GM18498 (cell line): ENCODE measurements at regions not wholly inside any gene's neighbourhood (a gene's known extent, or its start where the extent isn't known, plus 50 kb on each side); places are given as distances from the start of the nearest gene placed in this dataset.
A peak's percentile ranks its signal among the peaks of the same experiment; 100 is the strongest.
"Not testable (repeated sequence)": the region's sequence is repeated elsewhere in the genome, so short reads cannot be mapped to it uniquely, and the experiment has no call there.

Experiments
- ATAC-seq: cut with Tn5 transposase; IDR thresholded peaks from one replicate; pipeline ENCODE4 v1.9.1; 2021; ENCODE audit warnings: mild to moderate bottlenecking, moderate library complexity; ENCODE audit not compliant: unreplicated experiment

- ATAC-seq, result no peak
These were observed 279.2 kb downstream of the WDR11 start for GRCh38 chr10:121130382-121130781.

GRCh38 chr10:121131014-121131413, 279.9 kb downstream of the WDR11 start:
- ATAC-seq, result no peak

GRCh38 chr10:121131426-121132265, 280.5 kb downstream of the WDR11 start:
- ATAC-seq, result no peak

GRCh38 chr10:121132273-121132672, 281.1 kb downstream of the WDR11 start:
- ATAC-seq, result no peak

- ATAC-seq, result no peak
These were observed 282.7 kb downstream of the WDR11 start for GRCh38 chr10:121133901-121134300.

GRCh38 chr10:121134711-121135110, 283.5 kb downstream of the WDR11 start:
- no peak for ATAC-seq

GRCh38 chr10:121135512-121135911, 284.4 kb downstream of the WDR11 start:
- no peak for ATAC-seq

GRCh38 chr10:121137533-121137932, 286.4 kb downstream of the WDR11 start:
- ATAC-seq, result no peak

- ATAC-seq, result no peak
These were observed 287.1 kb downstream of the WDR11 start for GRCh38 chr10:121138112-121138860.

GRCh38 chr10:121138918-121139317, 287.8 kb downstream of the WDR11 start:
- no peak for ATAC-seq

- not testable (repeated sequence) for ATAC-seq
These were observed 294.7 kb downstream of the WDR11 start for GRCh38 chr10:121145802-121146395.

- ATAC-seq, result no peak
These were observed 297.8 kb downstream of the WDR11 start for GRCh38 chr10:121148921-121149320.

GRCh38 chr10:121152033-121152432, 300.9 kb downstream of the WDR11 start:
- no peak for ATAC-seq

- ATAC-seq, result no peak
These were observed 301.8 kb downstream of the WDR11 start for GRCh38 chr10:121152935-121153334.

GRCh38 chr10:121154310-121154709, 303.1 kb downstream of the WDR11 start:
- no peak for ATAC-seq

GRCh38 chr10:121154846-121155245, 303.7 kb downstream of the WDR11 start:
- ATAC-seq, result no peak

- ATAC-seq, result no peak
These were observed 304.7 kb downstream of the WDR11 start for GRCh38 chr10:121155742-121156474.

- ATAC-seq, result no peak
These were observed 306.8 kb downstream of the WDR11 start for GRCh38 chr10:121157998-121158397.

- peak; percentile 26 for ATAC-seq
These were observed 307.9 kb downstream of the WDR11 start for GRCh38 chr10:121158988-121159579.

GRCh38 chr10:121159670-121160069, 308.5 kb downstream of the WDR11 start:
- peak; percentile 86 for ATAC-seq

- no peak for ATAC-seq
These were observed 314.1 kb downstream of the WDR11 start for GRCh38 chr10:121165276-121165675.
